Pons (tissue), 1 donor: ENCODE measurements at regions not wholly inside any gene's neighbourhood (a gene's known extent, or its start where the extent isn't known, plus 50 kb on each side); places are given as distances from the start of the nearest gene placed in this dataset.
A peak's percentile ranks its signal among the peaks of the same experiment; 100 is the strongest.

ENCODE experiments used
- DNase-seq: peaks from one replicate; pipeline ENCODE4 v3.0.0-alpha.2; 2016; ENCODE audit warnings: low spot score

DNA sequence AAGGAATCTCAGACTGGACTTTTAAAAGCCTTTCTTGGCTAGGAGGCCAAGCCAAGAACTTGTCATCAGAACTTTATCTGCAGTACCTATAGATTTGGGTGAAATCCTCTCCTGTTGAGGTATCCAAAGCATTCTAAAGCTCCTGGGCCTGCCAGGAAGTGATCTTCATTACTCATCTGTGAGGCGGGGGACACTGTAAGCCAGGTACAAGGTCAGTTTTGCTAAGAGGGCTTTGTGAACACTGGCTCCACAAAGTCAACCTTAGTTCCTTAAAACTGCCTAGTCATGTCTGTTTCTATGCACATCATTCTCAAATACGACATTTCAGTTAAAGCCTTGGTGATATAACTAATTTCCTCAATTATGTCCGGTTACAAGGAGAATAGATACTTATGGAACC, 236.7 kb downstream of the PIK3R1 start:
- DNase-seq, result no peak

DNA sequence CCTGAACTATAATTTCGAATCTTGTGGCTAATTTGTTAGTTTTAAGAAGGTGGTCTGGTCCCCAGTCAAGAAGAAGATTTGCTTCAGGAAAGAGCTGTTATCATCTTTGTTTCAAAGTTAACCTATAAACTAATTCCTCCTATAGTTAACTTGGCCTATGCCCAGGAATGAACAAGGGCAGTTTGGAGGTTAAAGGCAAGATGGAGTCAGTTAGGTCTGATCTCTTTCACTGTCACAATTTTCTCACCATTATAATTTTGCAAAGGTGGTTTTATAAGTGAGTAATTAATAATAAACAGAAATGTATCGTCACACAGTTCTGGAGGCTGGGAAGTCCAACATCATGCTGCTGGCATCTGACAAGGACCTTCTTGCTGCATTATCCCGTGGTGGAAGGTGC, 238.6 kb downstream of the PIK3R1 start:
- DNase-seq, result no peak

DNA sequence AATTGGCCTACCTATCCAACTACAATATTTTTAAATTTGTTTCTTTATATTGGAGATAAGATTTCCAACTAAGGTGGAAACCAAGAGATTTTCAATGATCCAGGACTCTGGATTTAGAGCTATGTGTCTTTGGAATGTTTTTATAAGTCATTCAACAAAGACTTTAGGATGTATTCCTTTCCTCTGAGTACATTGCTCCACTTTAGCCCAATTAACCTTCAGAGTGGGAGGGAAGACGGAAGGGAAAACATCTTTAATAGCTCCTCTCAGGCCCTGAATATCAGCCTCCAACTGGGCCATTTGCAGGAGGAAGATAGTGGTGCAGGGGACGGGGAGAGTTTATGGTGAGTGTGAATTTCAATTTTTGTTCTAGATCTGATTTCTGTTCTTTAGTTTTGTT, 239.2 kb downstream of the PIK3R1 start:
- no peak for DNase-seq

DNA sequence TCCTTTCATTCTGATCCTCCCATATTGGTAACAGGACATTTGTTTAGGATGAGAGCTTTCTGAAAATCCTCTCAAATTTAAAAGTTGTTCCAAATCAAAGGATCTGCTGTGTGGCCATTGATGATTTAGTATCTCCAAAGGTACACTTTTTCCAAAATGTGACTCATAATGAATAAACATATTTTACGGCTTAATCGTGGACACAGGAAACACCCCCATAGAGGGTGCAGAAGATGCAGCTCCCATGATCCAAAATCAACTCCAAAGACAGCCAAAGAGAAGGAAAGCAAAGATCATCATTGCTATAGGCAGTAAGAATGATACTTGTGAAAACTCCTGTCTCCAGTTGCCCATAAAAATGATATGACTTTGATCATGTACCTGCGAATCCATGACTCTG, 239.7 kb downstream of the PIK3R1 start:
- DNase-seq, result no peak

DNA sequence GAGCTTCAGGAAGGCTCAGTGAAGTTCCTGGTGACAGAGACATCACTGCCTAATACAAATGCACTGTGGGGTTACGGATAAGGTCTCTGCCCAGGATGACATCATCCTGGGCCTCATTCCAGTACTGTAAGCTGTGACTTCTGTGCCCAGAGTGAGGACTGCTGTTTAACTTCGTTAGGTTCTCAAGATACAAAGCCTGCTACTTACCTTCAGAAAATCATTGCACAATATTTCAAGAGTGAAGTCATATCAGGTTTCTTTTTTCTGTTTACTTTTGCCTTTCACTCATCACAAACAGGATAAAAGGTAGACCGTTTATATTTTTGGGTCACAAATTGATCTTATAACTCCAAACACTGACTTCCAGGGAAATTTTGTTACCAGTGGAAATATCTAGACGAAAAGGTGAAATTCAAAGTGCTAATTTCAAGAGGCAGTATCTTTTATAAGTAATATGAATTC, 241.2 kb downstream of the PIK3R1 start:
- DNase-seq, result peak; percentile 53

DNA sequence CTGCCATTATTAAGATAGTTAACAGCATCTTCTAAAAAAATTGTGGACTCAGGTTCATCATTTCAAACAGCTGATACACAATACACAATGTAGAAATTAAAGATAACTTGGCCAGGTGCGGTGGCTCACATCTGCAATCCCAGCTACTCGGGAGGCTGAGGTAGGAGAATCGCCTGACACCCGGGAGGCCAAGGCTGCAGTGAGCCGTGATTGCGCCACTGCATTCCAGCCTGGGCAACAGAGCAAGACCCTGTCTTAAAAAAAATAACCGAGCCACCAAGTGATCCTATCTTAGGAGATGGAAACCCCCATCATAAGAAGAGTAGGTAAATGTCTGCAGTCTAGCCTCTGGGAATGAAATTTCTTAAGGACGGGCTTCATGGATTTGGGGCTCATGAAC, 241.7 kb downstream of the PIK3R1 start:
- no peak for DNase-seq

DNA sequence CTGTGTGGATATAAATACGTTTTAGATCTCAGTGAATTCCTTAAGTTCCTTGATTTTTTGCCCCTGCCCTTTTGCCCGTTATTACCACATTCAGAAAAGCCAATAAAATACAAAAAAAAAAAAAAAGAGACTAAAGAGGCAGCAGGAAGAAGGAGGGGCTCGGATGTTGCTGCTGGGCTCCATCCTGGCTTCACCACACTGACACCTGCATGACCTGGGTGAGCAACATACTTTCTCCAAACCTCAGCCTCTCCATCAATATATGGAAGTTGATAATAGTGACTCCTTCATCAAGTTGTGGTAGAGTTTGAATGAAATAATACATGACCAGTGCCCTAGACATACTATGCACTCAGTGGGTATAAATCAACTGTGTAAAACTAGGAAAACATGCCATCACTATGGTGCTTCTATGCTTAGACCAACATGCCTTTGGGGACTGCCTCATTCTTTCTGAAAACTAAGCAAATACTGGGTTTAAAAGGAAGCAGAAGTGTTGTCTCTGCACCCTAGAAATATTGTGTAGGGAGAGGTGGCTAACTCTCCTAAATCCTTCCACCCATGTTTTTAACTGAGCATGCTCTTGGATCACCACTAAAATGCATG, 243.0 kb downstream of the PIK3R1 start:
- DNase-seq, result no peak

DNA sequence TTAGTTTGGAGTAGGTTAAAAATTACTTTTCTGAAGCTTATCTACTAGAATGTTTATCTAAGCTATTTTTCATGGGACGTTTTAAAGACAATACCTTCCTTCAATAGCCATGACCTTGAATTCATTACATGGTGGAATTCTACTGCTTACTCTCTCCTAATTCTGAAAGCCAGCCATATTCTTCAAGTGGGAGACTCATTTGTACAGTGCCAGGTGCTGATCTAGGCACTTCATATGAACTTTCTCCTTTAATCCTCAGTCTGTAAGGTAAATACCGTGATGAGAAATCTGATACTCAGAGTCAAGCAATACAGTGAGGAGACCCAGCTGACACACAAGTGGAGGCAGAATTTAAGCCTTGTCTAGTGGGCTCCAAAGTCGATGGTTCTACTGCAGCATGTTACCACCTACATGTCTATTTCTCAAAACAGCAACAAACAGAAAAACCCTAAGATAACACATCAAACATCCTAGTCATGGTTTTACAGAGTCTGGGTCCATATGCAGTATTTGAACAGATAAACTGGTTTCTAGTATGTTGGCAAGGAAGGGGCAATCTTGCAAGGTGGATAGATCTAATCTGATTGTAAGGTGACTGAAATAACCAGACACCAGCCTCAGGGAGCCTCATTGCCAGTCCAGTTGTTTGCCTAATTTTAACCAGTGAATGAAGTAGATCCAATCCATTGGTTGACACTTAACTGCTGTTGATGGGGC, 243.7 kb downstream of the PIK3R1 start:
- DNase-seq, result no peak

DNA sequence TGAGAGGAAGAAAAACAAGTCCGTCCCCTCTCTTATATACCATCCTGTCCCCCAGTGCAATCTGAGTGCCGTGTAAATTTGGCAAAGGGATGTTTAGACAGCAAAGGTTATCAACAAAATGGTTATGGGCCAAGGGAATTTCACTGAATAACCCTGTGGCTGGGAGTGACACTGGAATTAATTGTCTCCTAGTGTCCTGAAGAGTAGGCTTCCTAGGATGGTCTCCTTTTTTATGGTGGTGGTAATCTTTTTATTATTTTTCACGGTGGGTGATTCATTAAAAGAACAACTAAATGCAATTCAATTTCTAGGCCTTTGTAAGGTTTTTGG, 244.2 kb downstream of the PIK3R1 start:
- DNase-seq, result no peak

DNA sequence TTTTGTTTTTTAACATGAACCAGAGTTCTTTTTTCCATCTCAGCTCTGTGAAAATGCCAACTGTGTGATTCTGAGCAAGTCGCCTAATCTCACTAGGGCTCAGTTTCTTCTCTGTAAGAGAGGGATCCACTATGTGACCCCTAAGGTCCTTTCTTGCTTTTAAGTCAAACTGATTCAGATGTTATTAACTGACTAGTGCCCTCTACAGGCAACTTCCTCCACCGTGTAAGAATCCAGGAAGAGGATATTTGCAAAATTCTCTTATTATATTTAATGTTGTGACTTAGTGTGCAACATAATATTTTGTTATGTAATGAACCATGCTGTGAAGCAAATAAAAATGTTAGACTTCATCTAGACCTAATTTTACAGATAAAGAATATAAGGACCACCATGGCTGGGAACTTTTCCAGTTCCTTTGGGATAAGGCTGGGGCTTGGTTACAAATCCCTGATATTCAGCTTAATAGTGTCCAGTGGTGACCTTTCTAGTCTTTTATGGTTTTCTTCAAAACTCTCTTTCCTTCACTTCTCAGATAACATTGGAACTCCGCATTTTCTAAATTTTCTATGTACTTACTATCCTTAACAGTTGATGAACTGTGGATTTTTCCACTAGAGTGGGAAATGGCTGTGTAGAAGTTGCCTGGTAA, 244.7 kb downstream of the PIK3R1 start:
- peak; percentile 78 for DNase-seq

DNA sequence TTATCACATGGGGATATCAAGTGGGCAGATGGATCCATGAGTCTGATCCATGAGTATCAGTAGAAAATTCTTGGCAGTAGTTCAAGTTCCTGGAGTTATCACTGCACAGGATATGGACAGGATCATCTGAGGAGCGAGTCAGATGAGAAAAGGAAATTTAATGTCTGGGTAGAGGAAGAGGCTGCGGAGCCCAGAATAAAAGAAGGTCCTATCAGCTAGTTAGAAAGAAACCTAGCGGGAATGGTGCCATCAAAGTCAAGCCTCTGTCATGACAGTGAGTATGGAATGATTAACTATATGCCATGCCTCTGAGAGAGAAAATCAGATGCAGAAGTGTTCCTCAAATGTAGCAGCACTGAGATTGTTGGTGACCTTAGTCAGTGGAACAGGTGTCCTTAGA, 248.1 kb downstream of the PIK3R1 start:
- no peak for DNase-seq

DNA sequence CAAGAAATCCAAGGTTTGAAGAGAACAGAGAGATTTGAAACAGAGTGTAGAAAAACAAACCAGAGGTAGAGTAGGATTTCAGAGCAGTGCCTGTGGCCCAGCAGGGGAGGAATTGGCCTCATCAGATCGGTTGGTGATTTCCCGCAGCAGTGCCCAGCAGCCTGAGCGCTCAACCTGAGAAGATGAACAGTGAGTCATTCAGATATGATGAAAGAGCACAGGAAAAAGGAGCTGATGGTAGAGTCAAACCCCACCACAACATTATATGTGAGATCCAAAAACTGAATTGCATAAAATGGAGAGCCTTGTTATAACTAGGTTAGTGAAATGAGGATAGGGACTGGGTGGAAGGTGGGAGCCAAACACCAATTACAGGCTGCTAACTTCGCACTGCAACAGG, 248.9 kb downstream of the PIK3R1 start:
- DNase-seq, result no peak

DNA sequence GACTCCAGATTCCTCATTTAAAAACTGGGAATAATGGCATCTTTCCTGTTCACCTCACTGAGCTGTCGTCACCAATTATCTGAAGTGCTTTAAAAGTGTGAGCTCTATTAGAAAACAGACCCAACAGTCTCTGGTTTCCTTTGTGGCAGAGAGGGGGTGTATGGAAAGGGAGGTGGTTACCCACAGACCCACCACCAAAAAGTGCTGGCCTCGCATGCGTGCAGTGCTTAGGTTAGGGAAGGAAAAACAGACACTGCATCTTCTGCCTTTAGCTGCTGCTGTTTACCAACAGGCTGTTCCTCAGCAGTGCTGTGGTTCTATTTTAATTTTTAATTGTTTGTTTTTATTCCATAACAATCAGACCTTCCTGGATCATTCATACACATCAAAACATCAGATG, 249.6 kb downstream of the PIK3R1 start:
- no peak for DNase-seq

DNA sequence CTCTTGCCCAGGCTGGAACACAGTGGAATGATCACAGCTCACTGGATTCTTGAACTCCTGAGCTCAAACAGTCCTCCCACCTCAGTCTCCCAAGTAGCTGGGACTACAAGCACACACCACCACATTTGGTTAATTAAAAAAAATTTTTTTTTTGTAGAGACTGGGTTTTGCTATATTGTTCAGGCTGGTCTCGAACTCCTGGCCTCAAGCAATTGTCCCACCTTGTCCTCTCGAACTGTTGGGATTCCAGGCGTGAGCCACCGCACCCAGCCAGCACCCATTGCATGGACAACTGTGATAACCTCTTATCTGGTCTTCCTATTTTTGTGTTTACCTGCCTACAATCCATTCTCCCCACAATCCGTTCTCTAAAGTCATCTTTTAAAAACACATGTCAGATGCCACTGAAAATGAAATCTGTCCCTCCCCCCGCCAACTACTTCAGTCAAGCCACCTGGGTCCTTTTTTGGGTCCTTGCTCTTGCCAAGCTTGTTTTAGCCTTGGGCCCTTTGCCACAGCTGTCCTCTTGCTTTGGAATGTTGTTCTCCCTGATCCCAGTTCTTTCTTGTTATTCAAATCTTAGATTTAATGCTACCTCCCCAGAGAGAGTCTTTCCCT, 250.5 kb downstream of the PIK3R1 start:
- no peak for DNase-seq

DNA sequence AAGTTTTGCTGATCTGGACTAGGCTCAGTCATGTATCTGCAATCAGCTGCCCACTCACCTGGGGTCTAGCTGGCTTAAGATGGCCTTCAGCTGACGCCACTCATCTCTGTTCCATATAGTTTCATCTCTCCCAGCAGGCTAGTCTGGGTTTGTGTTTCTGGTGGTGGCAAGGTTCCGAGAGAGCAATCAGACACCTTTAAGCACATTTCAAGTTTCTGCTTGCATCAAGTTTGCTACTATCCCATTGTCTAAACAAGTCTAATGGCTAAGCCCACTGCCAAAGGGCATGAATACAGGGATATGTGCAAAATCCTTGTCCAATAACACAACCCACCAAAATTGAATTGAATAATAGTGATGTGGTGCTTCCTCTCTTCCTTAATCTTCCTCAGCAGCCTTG, 251.7 kb downstream of the PIK3R1 start:
- no peak for DNase-seq

DNA sequence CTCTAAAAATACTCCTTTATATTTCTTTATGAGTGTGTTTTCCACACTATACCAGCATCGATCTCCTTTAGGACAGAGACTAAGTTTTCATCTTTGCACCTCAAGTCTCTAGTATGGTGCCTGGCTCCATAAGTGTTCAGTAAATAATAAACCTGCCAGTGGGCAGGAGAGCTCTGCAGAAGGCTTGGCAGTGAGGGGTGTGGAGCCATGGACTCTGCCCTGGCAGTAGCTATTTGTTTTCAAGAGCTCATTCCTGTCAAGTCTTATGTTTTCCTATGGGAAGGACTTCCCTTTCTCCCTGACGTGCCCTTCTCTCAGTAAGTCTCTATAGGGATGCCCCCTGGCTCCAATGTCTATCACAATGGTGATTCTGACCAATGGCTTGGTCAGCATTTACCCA, 252.2 kb downstream of the PIK3R1 start:
- DNase-seq, result no peak

DNA sequence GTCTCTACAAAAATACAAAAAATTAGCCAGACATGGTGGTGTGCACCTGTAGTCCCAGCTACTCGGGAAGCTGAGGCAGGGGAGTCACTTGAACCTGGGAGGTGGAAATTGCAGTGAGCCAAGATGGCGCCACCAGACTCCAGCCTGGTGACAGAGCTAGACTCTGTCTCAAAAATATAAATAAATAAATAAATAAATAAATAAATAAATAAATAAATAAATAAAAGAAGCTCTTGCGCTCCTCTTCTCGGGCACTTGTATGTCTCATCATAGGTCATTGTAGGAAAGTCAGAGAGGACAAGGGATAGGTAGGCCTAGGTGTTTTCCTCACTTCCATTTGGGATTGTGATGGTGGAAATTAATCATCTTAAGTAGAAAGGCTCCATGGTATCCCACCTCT, 252.8 kb downstream of the PIK3R1 start:
- no peak for DNase-seq

DNA sequence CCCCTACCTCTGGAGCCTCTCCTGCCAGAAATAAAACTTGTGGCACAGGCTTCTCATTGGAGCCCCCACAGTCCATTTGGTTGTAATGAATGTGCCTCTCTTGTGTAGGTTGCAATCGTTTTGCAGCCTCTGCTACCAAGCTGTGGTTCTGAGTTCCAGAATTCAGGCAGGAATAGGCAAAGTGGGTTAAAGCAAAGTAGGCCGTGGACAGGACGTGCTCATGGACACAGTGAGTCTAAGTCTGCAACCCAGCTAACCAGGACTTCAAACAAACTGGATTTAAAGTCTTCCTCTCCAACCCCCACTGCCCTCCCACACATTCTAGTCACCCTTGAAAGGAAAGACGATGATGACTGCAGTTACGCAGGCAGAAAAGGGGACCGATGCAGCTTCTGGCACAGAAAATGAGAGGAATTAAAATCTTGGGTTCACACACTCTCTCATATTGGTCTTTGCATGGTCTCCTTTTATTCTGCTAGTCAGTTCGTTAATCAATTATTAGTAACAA, 260.0 kb downstream of the PIK3R1 start:
- no peak for DNase-seq

DNA sequence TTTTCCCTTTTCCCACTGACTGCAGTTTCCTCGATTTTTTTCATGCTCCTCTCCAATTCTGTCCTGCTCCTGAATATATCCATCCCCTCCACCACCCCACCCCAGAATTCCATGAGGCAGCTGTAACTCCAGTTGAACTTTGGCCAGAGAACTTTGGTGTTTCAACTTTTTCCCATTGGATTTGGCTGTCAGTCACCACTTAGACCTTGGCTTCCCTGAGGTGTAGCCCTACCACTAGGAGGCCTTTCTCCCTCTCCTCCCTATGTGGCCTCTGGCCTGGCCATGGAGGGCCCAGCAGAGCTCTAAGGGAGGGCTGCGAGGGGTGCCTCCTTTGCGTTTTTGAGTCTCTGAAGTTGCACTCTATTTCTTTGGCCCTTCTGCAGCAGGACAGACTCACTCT, 261.3 kb downstream of the PIK3R1 start:
- no peak for DNase-seq

DNA sequence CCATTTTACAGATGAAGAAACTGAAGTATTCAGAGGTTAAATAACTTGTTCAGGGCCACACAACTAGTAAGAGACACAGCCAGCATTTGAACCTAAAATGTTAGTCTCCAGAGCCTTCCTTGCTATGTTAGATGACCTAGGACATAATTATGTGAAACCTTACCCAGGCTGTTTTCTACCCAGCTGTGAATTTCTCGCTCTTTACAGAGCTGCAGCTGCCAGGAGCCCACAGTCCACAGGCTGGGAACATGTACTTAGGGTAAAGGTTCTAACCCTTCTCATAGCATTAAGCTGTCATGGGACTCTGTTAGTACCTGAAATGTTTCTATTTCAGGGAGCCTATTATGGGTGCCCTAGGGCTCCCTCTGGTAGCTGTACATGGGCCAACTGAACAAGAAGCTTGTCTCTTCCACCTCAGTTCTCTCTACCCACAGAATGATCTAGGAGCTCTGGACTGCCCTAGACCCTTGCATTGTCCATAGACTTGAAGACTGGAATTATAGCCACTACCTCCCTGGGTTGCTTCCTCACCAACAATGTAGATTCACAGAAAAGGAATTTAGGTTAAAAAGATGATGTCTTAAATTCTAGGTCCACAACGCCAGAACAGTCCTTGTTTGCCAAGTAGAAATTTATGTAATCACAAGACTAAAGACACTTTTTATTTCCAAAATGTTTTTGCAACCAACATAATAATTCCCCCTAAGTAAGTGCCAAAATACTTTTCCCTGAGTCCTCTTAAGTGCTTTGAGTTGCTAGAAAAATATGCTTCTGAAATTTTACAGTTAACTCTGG, 262.9 kb downstream of the PIK3R1 start:
- DNase-seq, result no peak

DNA sequence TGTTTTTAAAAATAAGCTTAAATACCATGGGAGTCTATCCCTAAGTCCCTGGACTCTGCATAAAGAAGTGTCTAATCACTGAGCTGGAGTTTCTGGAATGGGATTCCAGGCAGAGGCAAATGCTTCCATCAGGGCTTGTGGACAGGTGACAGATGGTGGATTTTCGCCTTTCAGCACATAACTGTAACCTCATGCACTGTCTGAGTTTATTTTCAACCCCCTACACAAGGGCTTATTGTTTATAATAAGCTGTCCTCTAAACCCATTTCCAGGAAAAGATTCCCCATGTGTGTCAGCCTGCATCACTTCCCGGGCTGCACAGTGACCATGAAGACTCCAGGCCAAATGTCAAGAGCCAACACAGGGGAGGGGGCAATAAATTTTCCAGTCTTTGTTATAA, 264.0 kb downstream of the PIK3R1 start:
- DNase-seq, result no peak

DNA sequence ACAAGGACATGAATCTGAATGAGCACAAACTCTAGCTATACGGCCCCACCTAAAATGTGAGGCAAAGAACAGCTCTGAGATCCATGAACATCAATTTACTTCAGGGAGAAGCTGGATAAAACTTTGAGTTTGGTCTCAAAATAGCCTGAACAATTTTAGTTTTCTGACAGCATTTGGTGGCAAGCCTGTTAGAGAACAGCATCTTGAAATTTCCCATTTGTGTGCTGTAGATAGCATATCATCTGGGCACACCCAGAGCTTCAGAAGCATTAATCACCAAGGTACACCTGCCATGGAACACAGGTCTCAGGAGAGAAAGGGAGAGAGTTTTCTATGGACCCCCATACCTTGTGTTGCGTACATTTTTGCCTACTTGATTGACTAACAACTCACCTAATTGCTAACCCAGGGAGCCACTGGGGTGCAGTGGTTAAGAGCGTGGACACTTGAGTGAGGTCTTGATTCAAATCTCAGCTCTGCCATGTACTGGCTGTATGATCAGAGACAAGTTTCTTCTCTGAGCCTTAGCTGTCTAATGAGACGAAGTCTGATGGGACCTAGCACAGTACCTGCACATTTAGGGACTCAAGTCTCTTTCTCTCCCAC, 264.9 kb downstream of the PIK3R1 start:
- DNase-seq, result no peak
